A673 (cell line): ENCODE measurements at regions not wholly inside any gene's neighbourhood (a gene's known extent, or its start where the extent isn't known, plus 50 kb on each side); places are given as distances from the start of the nearest gene placed in this dataset.

Source experiments
- CTCF ChIP-seq: fragments of 300-800, 200-600 bp; sonication (generic); conservative IDR thresholded peaks from 2 replicates; pipeline ENCODE4 v1.5.1; 2017; ENCODE audit warnings: low read depth, mild to moderate bottlenecking, antibody characterized with exemption, low read length, moderate library complexity, mixed read lengths
- EZH2 ChIP-seq: fragments of 200-600 bp; sonication (generic); IDR thresholded peaks from 2 replicates; pipeline ENCODE4 v1.6.1; 2017; ENCODE audit warnings: borderline replicate concordance, low read depth, mild to moderate bottlenecking, mixed read lengths, antibody characterized with exemption, low read length; ENCODE audit not compliant: poor library complexity, severe bottlenecking

DNA sequence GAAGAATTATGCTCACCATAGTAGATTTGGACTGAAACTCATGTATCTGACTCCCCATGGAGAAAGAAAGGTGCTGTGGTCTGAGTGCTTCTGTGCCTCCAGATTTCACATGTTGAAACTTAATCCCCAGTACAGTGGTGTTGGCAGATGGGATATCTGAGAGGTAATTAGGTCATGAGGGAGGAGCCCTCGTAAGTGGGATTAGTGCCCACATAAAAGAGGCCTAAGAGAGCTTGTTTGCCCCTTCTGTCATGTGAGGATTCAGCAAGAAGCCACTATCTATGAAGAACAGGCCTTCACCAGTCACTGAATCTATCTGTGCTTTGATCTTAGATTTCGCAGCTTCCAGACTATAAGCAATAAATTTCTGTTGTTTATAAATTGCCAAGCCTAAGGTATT, 150.1 kb downstream of the PLPP3 start:
- TF ChIP-seq CTCF (no peak), EZH2 (no peak)
